Lower leg skin (tissue), 3 donors: ENCODE measurements at regions not wholly inside any gene's neighbourhood (a gene's known extent, or its start where the extent isn't known, plus 50 kb on each side); places are given as distances from the start of the nearest gene placed in this dataset.
"Not testable (repeated sequence)": the region's sequence is repeated elsewhere in the genome, so short reads cannot be mapped to it uniquely, and the experiment has no call there.

Source experiments
- POLR2A ChIP-seq, 2 donors: fragments of 450-650 bp; IDR thresholded peaks; one replicate each; pipeline ENCODE4 v1.6.1; 2016 to 2017; ENCODE audit warnings: antibody characterized with exemption in 2 of 2, mild to moderate bottlenecking in 1 of 2, moderate library complexity in 1 of 2
- TF ChIP-seq, protein P1 (sequence below), 3 donors: fragments of 450-650 bp; IDR thresholded peaks; one replicate each; pipeline ENCODE4 v1.5.1; 2016; ENCODE audit warnings: antibody characterized with exemption in 3 of 3, mild to moderate bottlenecking in 3 of 3, moderate library complexity in 2 of 3

DNA sequence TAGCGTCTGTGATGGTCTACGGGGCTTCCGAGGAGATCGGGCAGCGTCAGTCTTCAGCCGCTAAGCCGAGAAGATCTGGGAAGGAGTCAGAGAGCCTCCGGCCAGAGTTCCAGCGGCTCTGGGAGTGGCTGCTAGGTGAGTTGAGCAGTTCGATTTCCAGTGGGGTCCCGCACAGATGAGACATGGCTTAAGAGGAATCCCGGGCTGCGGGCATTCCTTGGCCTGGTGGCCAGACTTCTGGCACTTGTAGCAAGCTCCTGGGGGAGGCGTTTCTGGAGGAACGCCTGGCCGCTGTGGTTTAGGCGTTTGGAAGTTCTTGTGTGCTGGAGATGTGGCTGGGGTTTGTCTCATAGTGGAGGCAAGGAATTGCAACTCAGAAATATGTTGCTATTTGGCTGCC, 915.3 kb upstream of the CRIM1 start:
- TF ChIP-seq, protein P1, sequence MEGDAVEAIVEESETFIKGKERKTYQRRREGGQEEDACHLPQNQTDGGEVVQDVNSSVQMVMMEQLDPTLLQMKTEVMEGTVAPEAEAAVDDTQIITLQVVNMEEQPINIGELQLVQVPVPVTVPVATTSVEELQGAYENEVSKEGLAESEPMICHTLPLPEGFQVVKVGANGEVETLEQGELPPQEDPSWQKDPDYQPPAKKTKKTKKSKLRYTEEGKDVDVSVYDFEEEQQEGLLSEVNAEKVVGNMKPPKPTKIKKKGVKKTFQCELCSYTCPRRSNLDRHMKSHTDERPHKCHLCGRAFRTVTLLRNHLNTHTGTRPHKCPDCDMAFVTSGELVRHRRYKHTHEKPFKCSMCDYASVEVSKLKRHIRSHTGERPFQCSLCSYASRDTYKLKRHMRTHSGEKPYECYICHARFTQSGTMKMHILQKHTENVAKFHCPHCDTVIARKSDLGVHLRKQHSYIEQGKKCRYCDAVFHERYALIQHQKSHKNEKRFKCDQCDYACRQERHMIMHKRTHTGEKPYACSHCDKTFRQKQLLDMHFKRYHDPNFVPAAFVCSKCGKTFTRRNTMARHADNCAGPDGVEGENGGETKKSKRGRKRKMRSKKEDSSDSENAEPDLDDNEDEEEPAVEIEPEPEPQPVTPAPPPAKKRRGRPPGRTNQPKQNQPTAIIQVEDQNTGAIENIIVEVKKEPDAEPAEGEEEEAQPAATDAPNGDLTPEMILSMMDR (IDR thresholded peaks at IDR 0.05), result not testable (repeated sequence)
- not testable (repeated sequence) for TF ChIP-seq POLR2A (IDR thresholded peaks at IDR 0.05)
